ENCODE measurements at regions not wholly inside any gene's neighbourhood (a gene's known extent, or its start where the extent isn't known, plus 50 kb on each side); places are given as distances from the start of the nearest gene placed in this dataset.

- Histone ChIP-seq H3K4me3 (replicated peaks in 1 of 2; ENCODE audit: low read depth in 1 of 2, low read length in 2 of 2) (no peak overlapping the region), H3K79me2 (ENCODE audit: insufficient read depth, low read length) (no peaks in the 10 kb centered on the region), H4K20me1 (ENCODE audit: insufficient read depth) (no peaks in the 10 kb centered on the region), H3K9me3 (ENCODE audit: control insufficient read depth in 1 of 2, insufficient read depth in 1 of 2, low read depth in 1 of 2, low read length in 2 of 2) (no peaks in the 10 kb centered on the region), H3K27me3 (ENCODE audit: insufficient read depth, low read length) (no peaks in the 10 kb centered on the region), H3K27ac (ENCODE audit: low read depth, low read length) (no peak overlapping the region), H3K9me2 (ENCODE audit: insufficient read depth) (no peaks in the 10 kb centered on the region), H3K4me2 (ENCODE audit: low read length) (no peak overlapping the region), H3K36me3 (ENCODE audit: control insufficient read depth in 1 of 2, insufficient read depth in 2 of 2, low read length in 2 of 2) (no peaks in the 10 kb centered on the region), H3K4me1 (ENCODE audit: control insufficient read depth in 1 of 2, insufficient read depth in 2 of 2, low read length in 2 of 2) (no peaks in the 10 kb centered on the region), H3K9ac (ENCODE audit: low read length) (no peak overlapping the region), H2AFZ (ENCODE audit: low read depth, low read length, poor library complexity, severe bottlenecking) (no peak overlapping the region)
- ATAC-seq (no peak), DNase-seq (ENCODE audit: low read depth, low spot score) (no peak)
- no TSS peak for BruUV-seq (replicated peaks)
- TF ChIP-seq SP1 (IDR thresholded peaks at IDR 0.05; ENCODE audit: low read depth) = no peak
- no peak for TF ChIP-seq ATF3 (IDR thresholded peaks at IDR 0.05)
- TF ChIP-seq TCF7L2 (IDR thresholded peaks at IDR 0.05; ENCODE audit: borderline replicate concordance, extremely low read depth, insufficient read depth, insufficient read length) = no peak
- TF ChIP-seq SIN3A (IDR thresholded peaks at IDR 0.05; ENCODE audit: low read depth) = no peak
- no peak for TF ChIP-seq REST (IDR thresholded peaks at IDR 0.05; ENCODE audit: low read depth)
- no peak for TF ChIP-seq MAX (IDR thresholded peaks at IDR 0.05)
- no peak for TF ChIP-seq ZFX (IDR thresholded peaks at IDR 0.05)
- no peak for TF ChIP-seq EZH2phosphoT487 (IDR thresholded peaks at IDR 0.05; ENCODE audit: borderline replicate concordance)
- TF ChIP-seq CBX3 (IDR thresholded peaks at IDR 0.05; ENCODE audit: low read depth) = no peak
- no peak for TF ChIP-seq ZNF274 (IDR thresholded peaks at IDR 0.05; ENCODE audit: low read depth, low read length)
- TF ChIP-seq JUND (IDR thresholded peaks at IDR 0.05) = no peak
- TF ChIP-seq CEBPB (IDR thresholded peaks at IDR 0.05; ENCODE audit: low read depth) = no peak
- TF ChIP-seq SRF (IDR thresholded peaks at IDR 0.05; ENCODE audit: low read depth) = no peak
- no peak for TF ChIP-seq EGR1 (IDR thresholded peaks at IDR 0.05; ENCODE audit: low read depth)
- TF ChIP-seq POLR2AphosphoS5 (IDR thresholded peaks at IDR 0.05; ENCODE audit: low read depth, low read length) = no peak
- RAD21 ChIA-PET (ENCODE audit: low non-redundant PET in 1 of 2, low total read pairs in 2 of 2, uncharacterized antibody in 2 of 2, unreplicated experiment in 2 of 2) = no interaction called here
- intact Hi-C loops (cut with micrococcal nuclease) = no loop called here
- CTCF ChIA-PET = no interaction called here
- POLR2A ChIA-PET = no interaction called here
These were observed 575.9 kb downstream of the MID1IP1 start for GRCh38 chrX:39377157-39377556.

Data from HCT116 (cell line).